Natural killer cell treated with Interleukin-12 subunit alpha and Interleukin-12 subunit beta and Interleukin-15 and Interleukin-18, amount 100 ng/mL, for 72 hours (primary cell): ENCODE measurements at regions not wholly inside any gene's neighbourhood (a gene's known extent, or its start where the extent isn't known, plus 50 kb on each side); places are given as distances from the start of the nearest gene placed in this dataset.
"Not testable (repeated sequence)": the region's sequence is repeated elsewhere in the genome, so short reads cannot be mapped to it uniquely, and the experiment has no call there.

Experiments
- ATAC-seq, 2 donors: fragments of 150-1000 bp; cut with Tn5 transposase in 1 of 2; sonication (Bioruptor Pico), chemical (Tn5 transposase) in 1 of 2; 2 replicates each; pipeline ENCODE4 v1.10.0; 2021
- DNase-seq: peaks from one replicate; pipeline ENCODE4 v3.0.0; 2022; ENCODE audit warnings: low spot score
- H3K27ac Mint-ChIP-seq, 2 donors: 1 replicate in 1 of 2; 2 replicates in 1 of 2; pipeline ENCODE4 v1.8.0; 2022; ENCODE audit warnings: mixed read lengths in 2 of 2, mild to moderate bottlenecking in 1 of 2, moderate library complexity in 1 of 2
- H3K27me3 Mint-ChIP-seq, 2 donors: 1 replicate in 1 of 2; 2 replicates in 1 of 2; pipeline ENCODE4 v1.8.0; 2022; ENCODE audit warnings: mixed read lengths in 2 of 2
- H3K36me3 Mint-ChIP-seq: one replicate; pipeline ENCODE4 v1.8.0; 2022; ENCODE audit warnings: mixed read lengths
- H3K4me1 Mint-ChIP-seq, 2 donors: 1 replicate in 1 of 2; 2 replicates in 1 of 2; pipeline ENCODE4 v1.8.0; 2022; ENCODE audit warnings: low read depth in 2 of 2, mixed read lengths in 2 of 2, mild to moderate bottlenecking in 1 of 2
- H3K4me3 Mint-ChIP-seq: one replicate; pipeline ENCODE4 v1.8.0; 2022; ENCODE audit warnings: mixed read lengths
- H3K9me3 Mint-ChIP-seq: 2 replicates; pipeline ENCODE4 v1.8.0; 2022; ENCODE audit warnings: mixed read lengths

DNA sequence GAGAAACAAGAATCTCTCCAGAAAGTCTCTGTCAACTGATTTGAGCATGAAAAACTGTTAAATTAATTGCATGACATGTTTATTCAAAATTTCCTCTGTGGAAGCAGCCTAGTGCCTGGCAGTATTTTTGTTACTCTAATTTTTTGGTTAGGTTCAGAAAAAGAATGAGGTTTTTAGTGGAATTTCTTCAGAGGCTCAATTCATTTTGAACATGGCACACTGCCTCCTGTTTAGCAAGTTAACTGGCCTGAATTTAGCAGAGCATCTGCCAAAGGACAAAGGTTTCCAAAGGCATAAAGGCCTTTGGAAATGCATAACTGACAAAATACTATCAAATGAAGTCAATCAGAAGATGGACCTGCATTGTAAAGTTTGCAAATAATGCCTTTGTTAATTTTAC, 1326.5 kb downstream of the PLA2G4A start:
- Mint-ChIP-seq H3K4me3 (no peak overlapping the region), H3K27me3 (no peaks in the 10 kb centered on the region), H3K4me1 (no peaks in the 10 kb centered on the region), H3K36me3 (peaks cover 2% of the 10 kb centered on the region), H3K27ac (no peak overlapping the region), H3K9me3 (peaks cover 6% of the 10 kb centered on the region)
- ATAC-seq: no peak
- no peak for DNase-seq

GRCh38 chr1:188164459-188164858, 1335.7 kb downstream of the PLA2G4A start:
- H3K9me3 Mint-ChIP-seq: peaks cover 15% of the 10 kb centered on the region
- peaks cover 5% of the 10 kb centered on the region for H3K36me3 Mint-ChIP-seq
- DNase-seq (no peak), ATAC-seq (no peak)
- no peaks in the 10 kb centered on the region for H3K27me3 Mint-ChIP-seq
- no peaks in the 10 kb centered on the region for H3K4me1 Mint-ChIP-seq
- no peak overlapping the region for H3K27ac Mint-ChIP-seq
- no peak overlapping the region for H3K4me3 Mint-ChIP-seq

- Mint-ChIP-seq H3K9me3 (peaks cover 11% of the 10 kb centered on the region), H3K27ac (no peak overlapping the region), H3K4me1 (no peaks in the 10 kb centered on the region), H3K36me3 (no peaks in the 10 kb centered on the region), H3K4me3 (no peak overlapping the region), H3K27me3 (no peaks in the 10 kb centered on the region)
- ATAC-seq: no peak
- no peak for DNase-seq
Observed at GRCh38 chr1:188166654-188167053, 1337.9 kb downstream of the PLA2G4A start.

GRCh38 chr1:188169971-188170370, 1341.2 kb downstream of the PLA2G4A start:
- DNase-seq (no peak), ATAC-seq (no peak)
- H3K4me1 Mint-ChIP-seq: no peaks in the 10 kb centered on the region
- H3K9me3 Mint-ChIP-seq: peaks cover 14% of the 10 kb centered on the region
- no peaks in the 10 kb centered on the region for H3K36me3 Mint-ChIP-seq
- H3K27ac Mint-ChIP-seq: no peak overlapping the region
- H3K27me3 Mint-ChIP-seq: no peaks in the 10 kb centered on the region
- no peak overlapping the region for H3K4me3 Mint-ChIP-seq

DNA sequence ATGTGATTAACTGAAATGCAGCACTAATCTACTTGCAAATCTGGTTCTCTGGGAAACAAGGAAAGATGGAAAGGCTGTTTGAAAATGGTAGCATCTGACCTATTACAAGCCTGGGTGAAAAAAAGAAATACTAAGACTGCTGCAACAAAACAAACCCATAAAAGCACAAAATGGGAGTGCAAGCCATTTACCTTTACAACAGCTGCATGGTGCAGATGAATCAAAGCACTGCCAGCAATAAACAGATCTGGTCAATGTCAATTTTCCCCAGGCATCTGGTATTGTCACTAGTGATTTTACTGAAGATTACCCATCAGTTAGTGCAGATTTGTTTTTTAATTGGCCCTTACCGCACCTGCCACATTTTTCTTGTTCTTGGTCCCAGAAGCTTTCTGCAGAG, 1341.7 kb downstream of the PLA2G4A start:
- Mint-ChIP-seq H3K27ac (no peak overlapping the region), H3K36me3 (no peaks in the 10 kb centered on the region), H3K4me1 (no peaks in the 10 kb centered on the region), H3K9me3 (peaks cover 14% of the 10 kb centered on the region), H3K4me3 (no peak overlapping the region), H3K27me3 (no peaks in the 10 kb centered on the region)
- ATAC-seq: no peak
- no peak for DNase-seq

DNA sequence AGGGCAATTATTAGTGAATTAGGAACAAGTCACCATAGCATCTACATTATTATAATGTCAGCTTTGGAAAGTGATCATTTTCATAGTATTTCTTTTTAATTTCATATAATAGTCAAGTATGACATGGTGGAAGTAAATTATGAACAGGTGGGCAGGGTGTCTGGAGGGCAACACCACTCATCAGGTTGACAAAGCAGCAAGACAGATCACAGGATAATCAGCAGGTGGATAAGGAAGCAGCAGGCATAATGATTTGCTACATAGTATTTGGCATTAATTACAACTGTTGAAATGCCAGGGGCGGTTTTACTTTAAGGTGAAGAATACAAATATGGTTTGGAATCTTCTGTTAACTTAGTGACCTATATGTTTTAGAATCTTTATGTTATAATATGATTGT, 1342.2 kb downstream of the PLA2G4A start:
- Mint-ChIP-seq H3K9me3 (peaks cover 15% of the 10 kb centered on the region), H3K27me3 (no peaks in the 10 kb centered on the region), H3K36me3 (no peaks in the 10 kb centered on the region), H3K4me3 (no peak overlapping the region), H3K4me1 (no peaks in the 10 kb centered on the region), H3K27ac (no peak overlapping the region)
- DNase-seq (no peak), ATAC-seq (no peak)

GRCh38 chr1:188182063-188182462, 1353.3 kb downstream of the PLA2G4A start:
- not testable (repeated sequence) for H3K4me1 Mint-ChIP-seq, H3K27ac Mint-ChIP-seq, H3K36me3 Mint-ChIP-seq, H3K4me3 Mint-ChIP-seq, ATAC-seq, DNase-seq, H3K27me3 Mint-ChIP-seq
- H3K9me3 Mint-ChIP-seq: peaks cover 14% of the 10 kb centered on the region

- Mint-ChIP-seq H3K9me3 (peaks cover 13% of the 10 kb centered on the region), H3K27ac (no peak overlapping the region), H3K4me3 (no peak overlapping the region), H3K36me3 (no peaks in the 10 kb centered on the region), H3K4me1 (no peaks in the 10 kb centered on the region), H3K27me3 (no peaks in the 10 kb centered on the region)
- ATAC-seq: no peak
- no peak for DNase-seq
Observed at GRCh38 chr1:188188317-188188716, 1359.6 kb downstream of the PLA2G4A start.

DNA sequence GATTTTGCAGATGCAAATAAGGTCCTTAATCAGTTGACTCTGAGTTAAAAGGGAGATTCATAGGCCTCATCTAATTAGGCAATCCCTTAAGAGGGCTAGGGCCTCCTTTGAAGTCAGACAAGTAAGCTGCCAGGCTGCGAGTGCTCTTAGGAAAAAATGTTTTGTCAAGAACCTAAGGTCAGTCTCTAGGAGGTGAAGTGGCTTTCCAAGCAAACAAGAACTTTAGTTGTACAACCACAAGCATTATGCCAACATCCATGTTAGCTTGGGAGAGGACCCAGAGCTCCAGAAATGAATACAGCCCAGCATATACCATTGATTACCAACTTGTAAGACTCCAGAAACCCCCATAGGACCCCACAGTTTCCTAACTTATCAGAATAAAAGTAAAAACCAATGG, 1366.2 kb downstream of the PLA2G4A start:
- H3K36me3 Mint-ChIP-seq: peaks cover 2% of the 10 kb centered on the region
- H3K27ac Mint-ChIP-seq: no peak overlapping the region
- H3K27me3 Mint-ChIP-seq: no peaks in the 10 kb centered on the region
- H3K4me3 Mint-ChIP-seq: no peak overlapping the region
- ATAC-seq (no peak), DNase-seq (no peak)
- no peaks in the 10 kb centered on the region for H3K4me1 Mint-ChIP-seq
- H3K9me3 Mint-ChIP-seq: peaks cover 13% of the 10 kb centered on the region

DNA sequence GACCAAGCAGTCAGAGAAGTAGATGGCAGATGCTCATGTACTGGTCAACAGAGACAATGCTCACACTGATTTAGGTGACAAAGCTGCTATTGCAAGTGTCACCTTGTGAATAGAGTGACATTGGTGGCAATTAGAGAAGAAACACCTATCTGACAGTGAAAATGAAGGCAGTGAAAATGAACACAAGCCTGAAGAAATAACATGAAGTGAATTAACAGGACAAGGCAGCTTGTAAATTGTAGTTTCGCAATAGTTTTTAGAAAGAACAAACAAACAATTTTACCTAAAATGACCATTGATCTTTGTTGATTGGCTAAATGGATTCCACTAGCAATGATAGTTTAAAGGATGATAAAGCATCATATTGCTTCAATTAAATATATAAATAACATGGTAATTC, 1389.5 kb downstream of the PLA2G4A start:
- no peak overlapping the region for H3K4me3 Mint-ChIP-seq
- DNase-seq (no peak), ATAC-seq (no peak)
- H3K27me3 Mint-ChIP-seq: no peaks in the 10 kb centered on the region
- H3K36me3 Mint-ChIP-seq: peaks cover 4% of the 10 kb centered on the region
- H3K27ac Mint-ChIP-seq: no peak overlapping the region
- H3K4me1 Mint-ChIP-seq: no peaks in the 10 kb centered on the region
- H3K9me3 Mint-ChIP-seq: peaks cover 12% of the 10 kb centered on the region

- H3K27me3 Mint-ChIP-seq: no peaks in the 10 kb centered on the region
- peaks cover 6% of the 10 kb centered on the region for H3K9me3 Mint-ChIP-seq
- ATAC-seq (no peak), DNase-seq (no peak)
- H3K36me3 Mint-ChIP-seq: no peaks in the 10 kb centered on the region
- no peaks in the 10 kb centered on the region for H3K4me1 Mint-ChIP-seq
- H3K4me3 Mint-ChIP-seq: no peak overlapping the region
- no peak overlapping the region for H3K27ac Mint-ChIP-seq
Observed at GRCh38 chr1:188220051-188220450, 1391.3 kb downstream of the PLA2G4A start.

DNA sequence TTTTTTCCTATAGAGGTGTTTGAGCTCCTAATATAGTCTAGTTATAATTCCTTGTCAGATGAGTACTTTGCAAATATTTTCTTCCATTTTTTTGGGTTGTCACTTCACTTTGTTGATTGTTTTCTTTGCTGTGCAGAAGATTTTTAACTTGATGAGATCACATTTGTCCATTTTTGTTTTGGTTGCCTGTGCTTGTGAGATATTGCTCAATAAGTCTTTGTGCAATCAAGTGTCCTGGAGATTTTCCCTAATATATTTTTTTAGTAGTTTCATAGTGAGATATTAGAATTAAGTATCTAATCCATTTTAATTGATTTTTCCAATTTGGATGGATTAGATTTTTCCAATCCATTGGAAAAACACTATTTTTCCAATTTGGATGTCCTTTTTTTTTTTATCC, 1395.5 kb downstream of the PLA2G4A start:
- DNase-seq (no peak), ATAC-seq (no peak)
- H3K4me3 Mint-ChIP-seq: no peak overlapping the region
- peaks cover 19% of the 10 kb centered on the region for H3K36me3 Mint-ChIP-seq
- H3K9me3 Mint-ChIP-seq: peaks cover 15% of the 10 kb centered on the region
- H3K27ac Mint-ChIP-seq: no peak overlapping the region
- H3K27me3 Mint-ChIP-seq: no peaks in the 10 kb centered on the region
- H3K4me1 Mint-ChIP-seq: no peaks in the 10 kb centered on the region

- H3K27ac Mint-ChIP-seq: no peak overlapping the region
- H3K27me3 Mint-ChIP-seq: no peaks in the 10 kb centered on the region
- ATAC-seq: no peak
- no peaks in the 10 kb centered on the region for H3K4me1 Mint-ChIP-seq
- no peak for DNase-seq
- H3K4me3 Mint-ChIP-seq: no peak overlapping the region
- peaks cover 15% of the 10 kb centered on the region for H3K9me3 Mint-ChIP-seq
- H3K36me3 Mint-ChIP-seq: peaks cover 19% of the 10 kb centered on the region
Observed at GRCh38 chr1:188225975-188226374, 1397.2 kb downstream of the PLA2G4A start.

DNA sequence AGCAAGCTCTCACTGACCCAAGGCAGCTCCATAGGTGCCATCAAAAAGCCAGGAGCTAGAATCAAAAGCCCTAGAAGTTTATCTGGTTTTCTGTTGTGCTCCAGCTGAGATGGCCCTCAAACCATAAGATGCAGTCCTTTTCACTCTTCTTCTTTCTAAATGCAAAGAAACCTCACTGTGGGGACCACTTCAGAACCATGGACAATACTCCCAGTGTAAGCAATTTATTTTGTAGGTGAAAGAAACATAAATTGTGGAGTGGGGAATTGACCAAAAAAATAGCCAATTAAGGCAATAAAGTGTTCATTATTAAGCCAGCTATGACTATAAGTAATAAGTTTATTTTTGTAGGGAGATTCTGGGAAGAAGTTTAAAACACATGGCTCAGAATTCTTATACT, 1399.9 kb downstream of the PLA2G4A start:
- Mint-ChIP-seq H3K27me3 (no peaks in the 10 kb centered on the region), H3K27ac (no peak overlapping the region), H3K4me3 (no peak overlapping the region), H3K36me3 (peaks cover 19% of the 10 kb centered on the region), H3K4me1 (no peaks in the 10 kb centered on the region), H3K9me3 (peaks cover 16% of the 10 kb centered on the region)
- no peak for DNase-seq
- no peak for ATAC-seq

DNA sequence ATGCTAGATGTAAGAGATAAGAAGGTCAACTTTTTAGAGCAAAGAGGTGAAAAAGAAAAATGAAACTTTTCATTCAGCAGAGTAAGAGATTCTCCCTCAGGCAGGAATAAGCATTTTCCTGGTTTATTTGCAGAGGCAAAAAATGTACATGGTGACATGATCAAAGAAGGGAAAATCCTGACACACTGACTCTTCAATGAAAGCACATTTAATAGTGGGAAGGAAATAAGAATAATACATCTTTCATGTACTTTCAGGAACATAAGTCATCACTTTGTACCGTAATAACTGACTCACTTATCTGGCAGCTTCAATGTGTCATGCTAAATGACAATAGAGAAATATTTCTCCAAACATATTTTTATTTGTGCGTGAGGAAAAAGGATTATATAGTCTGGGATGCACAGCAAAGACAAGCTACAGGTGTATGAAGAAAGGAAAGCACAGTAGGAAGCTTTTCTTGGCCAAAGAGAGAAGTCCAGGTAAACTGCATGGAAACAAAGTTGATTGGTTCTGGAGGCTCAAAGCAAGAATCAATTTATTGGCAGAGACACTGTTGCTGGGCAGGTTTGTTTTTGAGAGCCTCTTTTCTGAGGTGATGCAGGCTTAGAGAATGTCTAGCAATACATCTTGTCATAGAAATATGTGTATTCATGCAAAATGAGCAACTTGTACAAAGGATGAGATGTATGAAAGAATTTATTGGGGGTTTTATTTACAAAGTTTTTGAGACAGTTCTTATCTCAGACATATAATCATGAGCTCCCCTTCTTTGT, 1409.0 kb downstream of the PLA2G4A start:
- Mint-ChIP-seq H3K4me3 (no peak overlapping the region), H3K9me3 (peaks cover 4% of the 10 kb centered on the region), H3K4me1 (no peaks in the 10 kb centered on the region), H3K36me3 (no peaks in the 10 kb centered on the region), H3K27ac (no peak overlapping the region), H3K27me3 (no peaks in the 10 kb centered on the region)
- no peak for ATAC-seq
- no peak for DNase-seq
